Muscle of leg (tissue), 3 donors: ENCODE measurements at regions not wholly inside any gene's neighbourhood (a gene's known extent, or its start where the extent isn't known, plus 50 kb on each side); places are given as distances from the start of the nearest gene placed in this dataset.
A peak's percentile ranks its signal among the peaks of the same experiment; 100 is the strongest.
"Not testable (repeated sequence)": the region's sequence is repeated elsewhere in the genome, so short reads cannot be mapped to it uniquely, and the experiment has no call there.

ENCODE experiments used
- DNase-seq: peaks from one replicate; pipeline ENCODE4 v3.0.0; 2013
- H3K27ac ChIP-seq: one replicate; pipeline ENCODE4 v1.5.1; 2013; ENCODE audit warnings: mild to moderate bottlenecking, low read length, control low read depth
- H3K27me3 ChIP-seq: one replicate; pipeline ENCODE4 v1.6.1; 2013; ENCODE audit warnings: low read length; ENCODE audit not compliant: control insufficient read depth, insufficient read depth
- H3K36me3 ChIP-seq: one replicate; pipeline ENCODE4 v1.6.1; 2013; ENCODE audit warnings: low read length; ENCODE audit not compliant: control insufficient read depth, insufficient read depth
- H3K4me1 ChIP-seq: one replicate; pipeline ENCODE4 v1.6.1; 2013; ENCODE audit warnings: low read length; ENCODE audit not compliant: control insufficient read depth, insufficient read depth
- H3K4me3 ChIP-seq: one replicate; pipeline ENCODE4 v1.5.1; 2013; ENCODE audit warnings: low read length, control low read depth
- H3K9me3 ChIP-seq: replicated peaks from 2 replicates; pipeline ENCODE4 v1.6.1; 2013; ENCODE audit warnings: low read depth, low read length; ENCODE audit not compliant: control insufficient read depth
- WGBS: methylation state at CpG from one replicate; pipeline ENCODE4 v1.1.5; 2013; ENCODE audit warnings: missing lambda C conversion rate; ENCODE audit not compliant: insufficient coverage; 5-methylcytosine and 5-hydroxymethylcytosine counted together

DNA sequence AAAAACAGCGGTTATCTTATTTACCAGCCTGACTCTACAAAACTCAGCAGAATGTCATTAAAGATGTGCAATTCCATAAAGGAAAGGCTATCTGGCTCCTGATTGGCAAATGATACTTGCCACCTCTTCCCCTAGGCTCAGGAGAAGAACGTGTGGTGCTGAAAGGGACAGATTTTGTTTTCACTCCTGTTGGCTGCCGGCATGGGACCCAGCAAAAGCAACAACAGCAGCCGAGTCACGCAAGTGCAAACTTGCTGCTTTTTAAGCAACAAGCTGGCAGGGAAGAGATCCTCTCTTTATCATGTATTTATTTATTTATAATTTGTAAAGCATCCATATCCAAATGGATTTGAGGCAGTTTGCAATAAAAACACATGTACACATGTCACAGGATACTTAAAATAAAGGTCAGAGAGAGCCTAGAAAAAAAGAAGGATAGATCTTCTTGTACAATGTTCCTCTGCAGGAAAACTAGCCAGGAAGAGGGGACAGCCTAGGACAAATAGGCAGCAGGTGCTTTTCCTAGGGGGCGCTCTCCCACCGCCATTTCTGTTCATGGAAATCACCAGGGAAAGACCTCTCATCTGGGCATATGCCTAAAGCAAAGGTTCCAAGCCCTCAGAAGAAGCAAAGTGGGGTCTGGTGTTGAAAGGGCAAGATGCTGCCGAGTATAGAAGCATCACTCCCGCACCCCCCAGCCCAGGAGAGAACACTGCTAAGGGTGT lies 799.3 kb downstream of the BCL11A start:
- DNase-seq: no peak
- Histone ChIP-seq H3K9me3 (no peaks in the 10 kb centered on the region), H3K27me3 (no peaks in the 10 kb centered on the region), H3K4me1 (no peaks in the 10 kb centered on the region), H3K27ac (no peak overlapping the region), H3K4me3 (no peak overlapping the region), H3K36me3 (no peaks in the 10 kb centered on the region)
- 67% methylated on average over 4 of the region's 9 CpGs for WGBS

DNA sequence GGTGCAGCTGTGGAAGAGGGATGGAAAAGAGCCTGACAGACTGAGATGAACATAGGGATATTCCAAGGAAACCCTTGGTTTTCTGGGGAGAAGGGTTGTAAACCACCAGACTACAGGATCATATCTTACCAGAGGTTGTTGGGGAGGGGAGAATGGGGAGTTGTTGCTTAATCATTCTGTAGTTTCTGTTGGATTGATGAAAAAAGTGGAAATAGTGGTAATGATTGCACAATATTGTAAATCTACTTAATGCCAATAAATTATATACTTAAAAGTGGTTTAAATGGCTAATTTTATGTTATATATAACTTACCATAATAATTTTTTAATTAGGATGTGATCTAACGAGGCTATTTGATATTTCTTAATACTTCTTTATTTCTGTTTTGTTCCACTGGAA lies 800.9 kb downstream of the BCL11A start:
- Histone ChIP-seq H3K4me1 (no peaks in the 10 kb centered on the region), H3K9me3 (no peaks in the 10 kb centered on the region), H3K36me3 (no peaks in the 10 kb centered on the region), H3K27ac (no peak overlapping the region), H3K27me3 (no peaks in the 10 kb centered on the region), H3K4me3 (no peak overlapping the region)
- no peak for DNase-seq
- no CpG with 5 or more reads among the region's 1 CpG for WGBS

DNA sequence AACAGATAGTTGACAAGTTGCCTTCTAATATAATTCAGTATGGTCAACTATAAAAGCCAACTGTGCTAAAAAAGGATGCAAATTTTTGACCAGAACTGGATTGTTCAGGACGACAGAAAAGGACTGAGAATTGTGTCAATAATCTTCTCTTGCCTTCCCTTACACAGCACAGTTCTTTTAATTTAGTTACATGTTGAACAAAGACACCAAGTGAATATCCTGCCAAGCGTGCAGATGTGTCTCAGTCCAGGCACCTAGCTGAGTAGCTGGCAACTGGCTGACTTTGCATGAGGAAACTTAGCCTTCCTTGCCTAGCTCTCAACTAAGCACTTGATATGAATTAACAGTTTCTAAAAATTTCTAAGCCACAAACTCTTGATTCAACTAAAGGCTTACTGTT lies 801.4 kb downstream of the BCL11A start:
- DNase-seq: no peak
- Histone ChIP-seq H3K4me3 (no peak overlapping the region), H3K4me1 (no peaks in the 10 kb centered on the region), H3K9me3 (no peaks in the 10 kb centered on the region), H3K27ac (no peak overlapping the region), H3K36me3 (no peaks in the 10 kb centered on the region), H3K27me3 (no peaks in the 10 kb centered on the region)
- WGBS: 75% methylated on average over 1 of the region's 2 CpGs

DNA sequence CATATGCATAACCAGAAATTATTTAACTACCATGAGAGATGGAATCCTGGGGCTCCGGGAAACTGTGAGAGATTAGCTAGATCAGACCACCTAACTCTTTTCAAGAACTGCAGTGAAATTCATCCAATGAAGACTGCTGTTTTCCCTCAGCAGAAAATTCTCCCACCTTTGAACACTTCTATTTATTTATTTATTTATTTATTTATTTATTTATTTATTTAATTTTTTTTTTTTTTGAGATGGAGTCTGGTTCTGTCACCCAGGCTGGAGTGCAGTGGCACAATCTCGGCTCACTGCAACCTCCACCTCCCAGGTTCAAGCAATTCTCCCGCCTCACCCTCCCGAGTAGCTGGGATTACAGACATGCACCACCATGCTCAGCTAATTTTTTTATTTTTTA lies 802.2 kb downstream of the BCL11A start:
- H3K27ac ChIP-seq, DNase-seq, H3K9me3 ChIP-seq, H3K36me3 ChIP-seq, H3K4me3 ChIP-seq, H3K27me3 ChIP-seq, H3K4me1 ChIP-seq: not testable (repeated sequence)
- no CpG with 5 or more reads among the region's 4 CpGs for WGBS

DNA sequence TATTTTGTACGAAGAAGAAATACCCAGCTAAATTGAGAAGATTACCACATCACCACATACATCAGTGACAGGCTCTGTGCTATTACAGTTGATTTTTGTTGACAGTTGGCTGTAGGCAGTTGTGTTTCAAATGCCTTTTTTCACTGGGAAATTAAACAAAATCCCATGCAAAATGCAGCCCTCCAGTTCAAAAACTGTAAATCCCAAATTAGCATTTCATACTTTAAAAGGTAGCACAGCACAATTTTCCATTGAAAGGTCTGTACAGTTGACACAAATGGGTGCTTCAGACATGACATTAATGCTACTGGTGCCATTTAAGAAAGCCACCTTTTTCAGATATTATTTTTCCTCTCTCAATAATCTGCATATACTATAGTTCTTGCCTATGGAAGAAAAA lies 807.2 kb downstream of the BCL11A start:
- H3K27me3 ChIP-seq: no peaks in the 10 kb centered on the region
- no peak overlapping the region for H3K4me3 ChIP-seq
- no peaks in the 10 kb centered on the region for H3K36me3 ChIP-seq
- WGBS: no CpG with 5 or more reads among the region's 1 CpG
- no peaks in the 10 kb centered on the region for H3K9me3 ChIP-seq
- DNase-seq: no peak
- H3K4me1 ChIP-seq: no peaks in the 10 kb centered on the region
- no peak overlapping the region for H3K27ac ChIP-seq

DNA sequence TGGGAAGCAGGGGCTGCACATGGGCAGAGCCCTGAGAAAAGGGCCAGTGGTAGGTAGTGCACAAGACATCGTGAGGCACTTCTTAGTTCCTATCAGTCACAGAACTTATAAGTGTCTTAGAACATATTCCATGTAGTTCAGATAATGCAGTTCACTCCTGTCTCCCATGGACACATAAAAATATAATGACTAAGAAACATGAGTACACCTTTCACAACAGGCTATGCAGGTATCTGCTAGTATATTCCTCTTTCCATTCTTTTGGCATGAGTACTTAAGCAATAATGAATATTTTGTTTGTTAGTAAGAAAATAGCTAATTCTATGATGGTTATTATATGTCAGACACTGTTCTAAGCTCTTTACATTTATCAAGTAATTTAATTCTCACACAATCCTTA lies 808.4 kb downstream of the BCL11A start:
- Histone ChIP-seq H3K36me3 (no peaks in the 10 kb centered on the region), H3K27ac (no peak overlapping the region), H3K9me3 (no peaks in the 10 kb centered on the region), H3K4me1 (no peaks in the 10 kb centered on the region), H3K4me3 (no peak overlapping the region), H3K27me3 (no peaks in the 10 kb centered on the region)
- WGBS: no CpG with 5 or more reads among the region's 1 CpG
- DNase-seq: no peak

DNA sequence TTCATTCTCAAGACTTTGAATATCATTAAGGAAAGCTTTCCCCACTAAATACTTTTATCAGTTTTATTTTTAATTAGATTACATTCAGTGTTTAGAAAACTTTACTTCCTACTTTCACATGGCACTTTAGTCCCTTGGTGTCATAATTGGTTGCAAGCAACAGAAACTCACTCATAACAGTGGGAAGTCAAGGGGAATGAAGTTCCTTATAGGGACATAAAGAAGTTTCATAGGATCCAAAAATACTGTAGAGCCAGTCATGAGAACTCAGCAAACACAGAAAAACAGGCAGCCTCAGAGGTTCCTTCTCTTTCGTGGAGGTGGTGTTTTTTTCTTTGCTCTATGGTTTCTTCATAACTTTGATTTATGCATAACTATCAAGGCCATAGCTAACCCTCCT lies 809.0 kb downstream of the BCL11A start:
- Histone ChIP-seq H3K4me3 (no peak overlapping the region), H3K36me3 (no peaks in the 10 kb centered on the region), H3K27me3 (no peaks in the 10 kb centered on the region), H3K9me3 (no peaks in the 10 kb centered on the region), H3K4me1 (no peaks in the 10 kb centered on the region), H3K27ac (no peak overlapping the region)
- WGBS: no CpG with 5 or more reads among the region's 1 CpG
- DNase-seq: peak; percentile 8

DNA sequence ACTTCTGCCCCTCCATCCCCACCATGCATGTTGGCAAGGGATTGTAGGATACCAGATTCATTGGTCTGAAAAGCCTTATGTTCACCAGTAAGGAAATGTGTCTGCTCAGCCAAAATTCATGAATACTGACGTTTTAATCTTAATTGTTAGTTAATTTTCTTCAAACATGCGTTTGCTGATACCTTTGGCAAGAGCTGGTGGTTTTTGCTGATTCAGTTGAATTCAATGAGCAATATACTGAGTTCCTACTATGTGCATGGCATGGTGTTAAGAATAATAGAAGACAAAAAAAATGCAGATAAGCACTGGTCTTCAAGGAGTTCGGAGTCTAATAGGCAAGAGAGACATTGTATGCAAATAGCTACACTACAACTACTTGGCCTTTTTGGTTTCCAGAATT lies 811.6 kb downstream of the BCL11A start:
- no peak for DNase-seq
- H3K27ac ChIP-seq: no peak overlapping the region
- no CpG with 5 or more reads among the region's 3 CpGs for WGBS
- no peaks in the 10 kb centered on the region for H3K4me1 ChIP-seq
- no peaks in the 10 kb centered on the region for H3K9me3 ChIP-seq
- H3K27me3 ChIP-seq: no peaks in the 10 kb centered on the region
- H3K36me3 ChIP-seq: no peaks in the 10 kb centered on the region
- H3K4me3 ChIP-seq: no peak overlapping the region

DNA sequence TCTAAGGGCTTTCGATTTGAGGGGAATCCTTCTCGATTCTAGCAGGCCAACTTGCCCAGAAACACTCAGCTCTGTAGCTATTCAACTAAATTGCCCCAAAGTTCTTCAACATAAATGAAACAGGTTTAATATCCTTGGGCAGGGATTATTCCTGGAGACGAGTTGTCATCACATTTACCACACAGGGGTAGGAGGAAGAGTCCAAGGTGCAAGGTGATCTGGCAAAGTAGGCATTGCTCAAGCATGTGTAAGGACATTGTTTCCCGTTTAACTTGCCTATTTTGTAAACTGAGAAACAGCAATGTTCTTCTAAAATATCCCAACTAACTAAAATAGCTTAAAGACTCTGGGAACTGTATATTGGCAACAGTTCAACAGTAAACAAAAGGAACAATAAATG lies 814.3 kb downstream of the BCL11A start:
- peaks cover 2% of the 10 kb centered on the region for H3K4me1 ChIP-seq
- H3K9me3 ChIP-seq: no peaks in the 10 kb centered on the region
- WGBS: no CpG with 5 or more reads among the region's 4 CpGs
- H3K27ac ChIP-seq: no peak overlapping the region
- H3K4me3 ChIP-seq: no peak overlapping the region
- H3K27me3 ChIP-seq: no peaks in the 10 kb centered on the region
- no peak for DNase-seq
- H3K36me3 ChIP-seq: no peaks in the 10 kb centered on the region

DNA sequence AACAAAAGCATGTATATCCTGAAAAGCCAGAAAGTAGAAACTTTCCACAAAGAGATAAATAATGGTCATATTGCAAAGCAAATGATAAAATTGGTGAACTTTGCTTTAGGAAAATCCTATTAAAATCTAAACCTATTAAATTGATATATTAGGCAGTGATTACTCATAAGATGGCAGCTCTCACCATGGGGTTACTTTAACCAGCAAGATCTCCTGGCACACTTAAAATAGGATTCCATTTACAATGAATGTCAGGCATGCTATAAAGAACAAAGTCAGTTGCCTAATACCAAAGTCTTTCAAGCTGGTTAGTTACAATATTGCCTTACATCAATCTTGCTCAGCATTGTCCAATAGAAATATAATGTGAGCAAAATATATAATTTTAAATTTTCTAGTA lies 816.2 kb downstream of the BCL11A start:
- no peaks in the 10 kb centered on the region for H3K27me3 ChIP-seq
- no peaks in the 10 kb centered on the region for H3K36me3 ChIP-seq
- no peaks in the 10 kb centered on the region for H3K9me3 ChIP-seq
- H3K4me1 ChIP-seq: peaks cover 2% of the 10 kb centered on the region
- no peak overlapping the region for H3K4me3 ChIP-seq
- no peak overlapping the region for H3K27ac ChIP-seq
- no peak for DNase-seq

DNA sequence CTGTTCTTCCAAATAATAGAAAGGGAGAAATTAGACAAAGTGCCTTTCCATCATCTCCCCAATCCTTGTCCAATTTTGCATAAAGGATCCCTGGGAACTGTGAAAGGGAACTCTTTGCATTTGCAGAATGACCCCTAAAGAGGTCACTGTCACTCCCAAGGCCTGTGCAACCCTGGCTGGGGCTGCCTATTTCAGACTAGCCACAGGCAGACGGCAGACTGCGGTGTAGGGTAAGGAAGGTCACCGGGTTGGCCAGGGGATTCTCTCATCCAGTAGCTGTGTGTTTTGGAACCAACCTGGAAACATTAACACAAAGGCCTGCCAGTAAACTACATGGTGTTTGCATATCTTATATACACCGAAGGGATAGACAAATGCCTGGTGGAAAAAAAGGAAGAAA lies 818.7 kb downstream of the BCL11A start:
- H3K9me3 ChIP-seq: no peaks in the 10 kb centered on the region
- no peak overlapping the region for H3K4me3 ChIP-seq
- WGBS: no CpG with 5 or more reads among the region's 4 CpGs
- H3K27ac ChIP-seq: no peak overlapping the region
- no peak for DNase-seq
- peaks cover 2% of the 10 kb centered on the region for H3K4me1 ChIP-seq
- no peaks in the 10 kb centered on the region for H3K27me3 ChIP-seq
- no peaks in the 10 kb centered on the region for H3K36me3 ChIP-seq
